ENCODE measurements at regions not wholly inside any gene's neighbourhood (a gene's known extent, or its start where the extent isn't known, plus 50 kb on each side); places are given as distances from the start of the nearest gene placed in this dataset.

GRCh38 chr14:61872452-61872851, 110.2 kb downstream of the SNAPC1 start:
- TF ChIP-seq CTCF (IDR thresholded peaks at IDR 0.05), result no peak
- TF ChIP-seq POLR2A (IDR thresholded peaks at IDR 0.05), result no peak

Measured in adrenal gland (tissue), 5 donors.